Activated T-cell treated with anti-CD3 and anti-CD28 coated beads, Interleukin-2, amount 50 U/mL, for 48 hours (primary cell): ENCODE measurements at regions not wholly inside any gene's neighbourhood (a gene's known extent, or its start where the extent isn't known, plus 50 kb on each side); places are given as distances from the start of the nearest gene placed in this dataset.
"Not testable (repeated sequence)": the region's sequence is repeated elsewhere in the genome, so short reads cannot be mapped to it uniquely, and the experiment has no call there.

Source experiments
- DNase-seq, 2 experiments: peaks; one replicate each; pipeline ENCODE4 v3.0.0-alpha.2; 2020

GRCh38 chr12:90683871-90684270 lies 271.1 kb downstream of the CCER1 start:
- DNase-seq: no peak

DNA sequence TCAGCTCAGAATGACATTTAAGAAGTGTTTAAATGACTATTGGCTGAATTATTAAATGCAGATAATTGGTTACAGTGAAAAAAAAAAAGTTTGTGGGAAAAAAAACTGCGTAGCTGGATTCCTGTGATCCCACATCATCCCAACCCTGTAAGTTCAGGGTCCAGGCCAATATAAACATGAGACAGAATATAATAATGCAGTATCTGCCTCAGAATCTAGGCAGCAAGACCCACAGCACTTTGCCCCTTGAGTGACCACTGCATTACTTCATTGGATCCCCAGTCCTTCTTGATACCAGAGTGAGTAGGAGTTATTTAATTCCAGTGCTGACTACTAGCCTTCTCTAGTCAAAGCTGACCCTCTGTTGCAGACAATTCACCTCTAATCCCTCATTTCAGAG lies 272.6 kb downstream of the CCER1 start:
- DNase-seq: no peak

- DNase-seq: no peak
These were observed 275.3 kb downstream of the CCER1 start for GRCh38 chr12:90679674-90680073.

DNA sequence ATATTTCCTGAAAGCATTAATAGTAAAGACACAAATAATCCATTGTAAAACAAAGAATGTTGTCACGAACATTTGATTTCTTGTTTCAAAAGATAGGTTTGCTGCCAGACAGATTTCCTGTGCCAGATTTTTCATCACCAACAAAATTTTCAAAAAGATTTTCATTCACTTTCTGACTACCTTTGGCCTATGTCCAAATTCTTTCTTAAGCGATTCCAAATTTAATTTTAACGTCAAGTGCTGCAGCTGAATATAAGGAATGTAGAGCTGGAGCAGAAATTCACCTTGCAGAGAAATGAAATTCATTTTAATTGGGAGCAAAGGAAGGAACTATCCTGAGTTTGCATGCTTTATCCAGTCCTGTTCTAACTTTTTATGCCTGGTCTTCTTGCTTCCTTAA lies 277.4 kb downstream of the CCER1 start:
- no peak for DNase-seq

DNA sequence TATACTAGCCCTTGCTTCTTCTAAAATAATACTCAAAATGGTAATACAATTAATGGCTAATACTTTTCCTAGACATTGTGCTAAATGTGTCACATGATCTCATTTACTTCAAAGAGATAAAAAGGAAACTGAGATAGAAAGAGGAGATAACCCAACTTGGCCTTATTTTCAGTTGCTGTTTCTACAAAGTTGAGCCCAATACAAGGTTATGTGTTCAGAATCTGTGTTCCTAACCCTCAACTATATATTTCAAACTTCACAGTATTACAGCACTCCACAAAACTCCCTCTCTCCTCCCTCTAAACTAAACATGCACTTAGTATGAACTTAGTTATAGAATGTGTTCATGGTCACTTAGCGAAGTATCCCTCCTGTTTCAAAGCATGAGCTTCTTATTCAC lies 277.9 kb downstream of the CCER1 start:
- DNase-seq: no peak

- no peak for DNase-seq
These were observed 279.9 kb downstream of the CCER1 start for GRCh38 chr12:90675106-90675505.

- no peak for DNase-seq
These were observed 282.9 kb downstream of the CCER1 start for GRCh38 chr12:90672081-90672480.

DNA sequence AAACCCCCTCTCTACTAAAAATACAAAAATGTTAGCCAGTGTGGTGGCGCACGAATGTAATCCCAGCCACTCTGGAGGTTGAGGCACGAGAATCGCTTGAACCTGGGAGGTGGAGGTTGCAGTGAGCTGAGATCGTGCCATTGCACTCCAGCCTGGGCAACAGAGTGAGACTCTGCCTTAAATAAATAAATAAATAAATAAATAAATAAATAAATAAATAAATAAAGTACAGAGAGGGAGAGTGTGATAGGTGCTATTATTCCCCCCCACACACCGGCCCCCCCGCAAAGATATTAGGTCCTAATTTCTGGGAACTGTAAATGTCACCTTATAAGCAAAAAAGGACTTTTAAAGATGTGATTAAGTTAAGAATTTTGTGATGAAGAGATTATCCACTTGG lies 291.0 kb downstream of the CCER1 start:
- not testable (repeated sequence) for DNase-seq

GRCh38 chr12:90659060-90659459 lies 295.9 kb downstream of the CCER1 start:
- no peak for DNase-seq

DNA sequence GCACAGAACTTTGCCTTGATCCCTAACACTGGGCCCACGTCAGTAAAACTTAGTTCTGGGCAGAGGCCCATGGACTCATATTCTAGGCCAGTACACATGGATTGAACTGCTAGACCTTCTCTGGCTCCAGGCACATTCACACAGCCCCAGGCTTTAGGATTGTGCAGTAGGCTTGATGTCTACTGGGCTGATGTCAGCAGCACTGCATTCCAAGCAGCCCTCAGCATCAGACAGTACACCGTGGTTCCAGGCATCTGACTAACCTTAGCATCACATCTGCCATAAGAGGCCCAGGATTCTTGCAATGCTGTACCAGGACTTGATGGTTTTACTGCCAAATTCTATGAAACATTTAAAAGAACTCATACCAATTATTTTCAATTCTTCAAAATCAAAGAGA lies 301.9 kb downstream of the CCER1 start:
- DNase-seq: no peak

DNA sequence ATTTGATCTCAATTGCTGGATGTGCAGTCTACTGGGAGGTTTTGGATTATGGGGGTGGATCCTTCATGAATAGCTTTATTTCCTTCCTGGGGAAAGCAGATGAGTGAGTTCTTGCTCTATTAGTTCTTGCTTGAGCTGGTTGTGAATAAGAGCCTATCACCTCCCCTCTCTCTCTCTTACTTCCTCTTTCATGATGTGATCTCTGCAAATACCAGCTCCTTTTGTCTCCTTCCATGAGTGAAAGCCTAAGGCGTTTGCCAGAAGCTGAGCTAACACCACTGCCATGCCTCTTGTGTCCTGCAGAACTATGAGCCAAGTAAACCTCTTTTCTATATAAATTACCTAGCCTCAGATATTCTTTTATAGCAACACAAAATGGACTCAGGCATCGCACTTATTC lies 302.7 kb downstream of the CCER1 start:
- no peak for DNase-seq

DNA sequence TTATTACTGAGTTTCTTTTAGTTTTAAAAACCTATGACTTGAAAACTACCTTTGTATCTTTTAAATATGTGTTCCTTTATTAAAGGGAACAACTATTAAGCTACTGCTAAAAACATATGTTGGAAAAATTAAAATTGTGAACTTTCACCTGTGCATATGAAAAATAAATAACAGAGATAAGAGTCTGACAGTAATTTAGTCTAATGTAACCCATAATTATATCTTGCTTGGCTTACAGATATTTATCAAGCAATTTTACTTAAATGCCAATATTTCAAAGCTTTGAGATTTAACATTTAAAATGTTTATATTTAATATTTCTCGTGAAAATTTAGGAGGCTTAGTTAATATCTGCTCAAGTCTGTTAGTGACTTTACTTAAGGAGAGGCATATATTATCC lies 309.8 kb downstream of the CCER1 start:
- no peak for DNase-seq

- DNase-seq: no peak
These were observed 323.3 kb downstream of the CCER1 start for GRCh38 chr12:90631591-90632212.

GRCh38 chr12:90630006-90630405 lies 325.0 kb downstream of the CCER1 start:
- no peak for DNase-seq

DNA sequence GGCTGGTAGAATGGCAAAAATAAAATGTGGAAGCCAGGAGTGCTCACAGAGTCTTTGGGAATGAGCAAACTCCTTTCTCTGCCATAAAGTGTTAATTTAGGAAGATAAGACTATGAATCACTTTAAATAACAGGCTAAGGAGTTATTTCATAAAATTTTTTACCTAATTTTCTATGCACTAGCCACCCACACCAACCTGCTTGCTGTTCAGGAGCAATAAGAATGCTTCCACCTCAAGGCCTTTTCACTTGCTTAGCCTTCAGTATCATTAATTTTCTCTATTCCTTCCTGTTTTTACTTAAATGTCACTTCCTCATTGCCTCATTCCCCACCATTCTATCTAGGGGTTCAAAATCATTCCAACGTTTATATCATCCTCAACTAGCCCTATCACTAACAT lies 326.8 kb downstream of the CCER1 start:
- no peak for DNase-seq

- DNase-seq: no peak
These were observed 327.6 kb downstream of the CCER1 start for GRCh38 chr12:90627180-90627896.

DNA sequence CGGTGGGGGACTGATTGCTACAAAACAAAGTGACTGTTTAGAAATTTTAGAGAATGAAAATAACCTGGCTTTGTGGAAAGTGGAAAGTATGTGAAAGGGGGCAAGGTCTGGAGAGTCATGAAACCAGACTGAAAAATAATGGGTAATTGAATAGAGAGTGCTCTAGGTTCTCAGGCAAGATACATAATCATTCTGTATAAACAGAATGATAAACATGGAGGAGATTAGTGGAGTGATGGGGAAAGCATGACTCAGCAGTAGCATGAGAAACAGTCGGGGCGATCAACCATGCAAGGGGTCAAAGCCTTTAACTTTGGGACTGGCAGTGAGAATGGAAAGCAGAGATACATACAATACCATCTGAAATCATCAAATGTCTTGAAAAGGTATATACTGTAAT lies 332.5 kb downstream of the CCER1 start:
- no peak for DNase-seq

GRCh38 chr12:90621927-90622326 lies 333.0 kb downstream of the CCER1 start:
- no peak for DNase-seq

GRCh38 chr12:90619943-90620342 lies 335.0 kb downstream of the CCER1 start:
- no peak for DNase-seq

DNA sequence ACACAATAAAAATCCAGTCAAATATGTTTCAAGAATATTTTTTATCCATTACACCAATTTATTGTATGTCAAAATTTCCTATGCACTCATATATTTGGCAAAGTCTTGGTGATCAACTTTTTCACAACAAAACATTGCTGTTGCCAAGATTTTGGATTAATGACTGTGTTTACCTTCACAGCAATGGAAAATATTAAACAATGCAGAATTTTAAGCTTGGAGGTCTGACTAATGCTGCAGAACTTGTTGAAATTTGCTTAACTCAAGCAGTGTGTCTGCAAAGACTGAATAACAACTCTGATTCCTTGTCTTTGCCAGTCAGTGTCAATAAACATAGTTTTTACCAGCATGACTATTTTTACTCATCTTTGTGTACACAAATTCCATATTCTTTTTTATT lies 336.4 kb downstream of the CCER1 start:
- DNase-seq: no peak

GRCh38 chr12:90611891-90612290 lies 343.1 kb downstream of the CCER1 start:
- DNase-seq: no peak

- DNase-seq: no peak
These were observed 343.9 kb downstream of the CCER1 start for GRCh38 chr12:90611048-90611447.

GRCh38 chr12:90593596-90594295 lies 361.2 kb downstream of the CCER1 start:
- DNase-seq: no peak

DNA sequence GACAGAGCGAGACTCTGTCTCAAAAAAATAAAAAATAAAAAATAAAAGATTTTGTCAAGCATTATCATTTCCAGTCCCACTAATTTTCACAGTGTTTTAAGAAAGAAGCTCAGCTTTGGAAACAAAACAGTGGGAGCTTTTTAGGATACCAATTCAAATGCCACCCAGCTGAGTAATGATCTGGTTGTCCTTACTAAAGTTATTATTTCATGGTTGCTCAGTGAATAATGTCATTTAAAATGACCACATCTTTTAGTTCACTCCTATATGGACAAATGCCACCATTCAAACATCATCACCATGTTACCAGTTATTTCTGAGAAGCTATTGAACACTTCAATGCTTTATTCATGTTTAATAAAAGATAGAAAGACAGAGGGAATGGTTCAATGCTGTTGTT lies 365.0 kb downstream of the CCER1 start:
- no peak for DNase-seq
